Spleen (tissue), 7 donors: ENCODE measurements at regions not wholly inside any gene's neighbourhood (a gene's known extent, or its start where the extent isn't known, plus 50 kb on each side); places are given as distances from the start of the nearest gene placed in this dataset.

Source experiments
- CTCF ChIP-seq, 11 experiments: fragments of 200-600 bp in 7 of 11; fragments of 450-650 bp in 4 of 11; sonication (generic) in 4 of 11; IDR thresholded peaks in 8 of 11; conservative IDR thresholded peaks in 3 of 11; 1 replicate in 7 of 11; 2 replicates in 4 of 11; pipeline versions ENCODE4 v1.4.0 to v1.8.0; 2016 to 2021; ENCODE audit warnings: antibody characterized with exemption in 11 of 11, inconsistent platforms in 4 of 11, mild to moderate bottlenecking in 1 of 11
- POLR2A ChIP-seq, 3 donors: fragments of 450-650 bp; IDR thresholded peaks; one replicate each; pipeline ENCODE4 v1.5.1; 2017; ENCODE audit warnings: antibody characterized with exemption in 3 of 3, mild to moderate bottlenecking in 1 of 3
- POLR2AphosphoS5 ChIP-seq, 3 donors: sonication (generic); formaldehyde crosslinking; IDR thresholded peaks; one replicate each; pipeline ENCODE4 v1.5.1; 2017; ENCODE audit warnings: antibody characterized with exemption in 3 of 3
- donor health status: DM: no; HTN: no; CAD: no; lungs with moderate emphysema.
- donor health status: DM: no; HTN: no; CAD: no.
- donor health status: DM: no; HTN: no; CAD: no.

GRCh38 chr5:173487300-173487699, 129.2 kb downstream of the BOD1 start:
- no peak for TF ChIP-seq CTCF (IDR thresholded peaks at IDR 0.05 in 8 of 11, conservative IDR thresholded peaks at IDR 0.05 in 3 of 11)
- no peak for TF ChIP-seq POLR2AphosphoS5 (IDR thresholded peaks at IDR 0.05)
- no peak for TF ChIP-seq POLR2A (IDR thresholded peaks at IDR 0.05)
